HG02943 (cell line): ENCODE measurements at regions not wholly inside any gene's neighbourhood (a gene's known extent, or its start where the extent isn't known, plus 50 kb on each side); places are given as distances from the start of the nearest gene placed in this dataset.
A peak's percentile ranks its signal among the peaks of the same experiment; 100 is the strongest.

Source experiments
- ATAC-seq: cut with Tn5 transposase; IDR thresholded peaks from one replicate; pipeline ENCODE4 v1.9.1; 2021; ENCODE audit warnings: mild to moderate bottlenecking, low read depth, moderate library complexity; ENCODE audit not compliant: unreplicated experiment

- ATAC-seq: no peak
Observed at GRCh38 chr16:51822471-51822870, 671.4 kb upstream of the SALL1 start.

GRCh38 chr16:51821527-51821926 lies 670.5 kb upstream of the SALL1 start:
- ATAC-seq: no peak

GRCh38 chr16:51820176-51820575 lies 669.1 kb upstream of the SALL1 start:
- ATAC-seq: no peak

GRCh38 chr16:51818342-51818944 lies 667.4 kb upstream of the SALL1 start:
- no peak for ATAC-seq

- no peak for ATAC-seq
Observed at GRCh38 chr16:51816929-51817328, 665.9 kb upstream of the SALL1 start.

- no peak for ATAC-seq
Observed at GRCh38 chr16:51815523-51815922, 664.5 kb upstream of the SALL1 start.

- ATAC-seq: no peak
Observed at GRCh38 chr16:51814617-51815016, 663.5 kb upstream of the SALL1 start.

GRCh38 chr16:51813609-51814008 lies 662.5 kb upstream of the SALL1 start:
- ATAC-seq: no peak

- ATAC-seq: no peak
Observed at GRCh38 chr16:51812945-51813344, 661.9 kb upstream of the SALL1 start.

- no peak for ATAC-seq
Observed at GRCh38 chr16:51807551-51807950, 656.5 kb upstream of the SALL1 start.

- no peak for ATAC-seq
Observed at GRCh38 chr16:51801635-51802034, 650.6 kb upstream of the SALL1 start.

- ATAC-seq: no peak
Observed at GRCh38 chr16:51797669-51798259, 646.7 kb upstream of the SALL1 start.

GRCh38 chr16:51779240-51779639 lies 628.2 kb upstream of the SALL1 start:
- ATAC-seq: no peak

GRCh38 chr16:51773071-51773890 lies 622.2 kb upstream of the SALL1 start:
- ATAC-seq: no peak

- no peak for ATAC-seq
Observed at GRCh38 chr16:51766739-51767138, 615.7 kb upstream of the SALL1 start.

- ATAC-seq: no peak
Observed at GRCh38 chr16:51763072-51763661, 612.1 kb upstream of the SALL1 start.

GRCh38 chr16:51762081-51762996 lies 611.3 kb upstream of the SALL1 start:
- peak; percentile 77 for ATAC-seq

- ATAC-seq: no peak
Observed at GRCh38 chr16:51761001-51761400, 609.9 kb upstream of the SALL1 start.

- ATAC-seq: no peak
Observed at GRCh38 chr16:51759999-51760398, 608.9 kb upstream of the SALL1 start.

GRCh38 chr16:51759329-51759728 lies 608.3 kb upstream of the SALL1 start:
- no peak for ATAC-seq
